Ascending aorta (tissue), 2 donors: ENCODE measurements at regions not wholly inside any gene's neighbourhood (a gene's known extent, or its start where the extent isn't known, plus 50 kb on each side); places are given as distances from the start of the nearest gene placed in this dataset.

Experiments used
- DNase-seq, 2 donors: peaks; one replicate each; pipeline ENCODE4 v3.0.0-alpha.2; 2019; ENCODE audit warnings: low spot score in 2 of 2
- H3K27ac ChIP-seq, 2 donors: fragments of 200-600 bp; sonication (generic); one replicate each; pipeline ENCODE4 v1.5.1; 2016 to 2017; ENCODE audit warnings: mild to moderate bottlenecking in 1 of 2
- H3K27me3 ChIP-seq: fragments of 200-600 bp; sonication (generic); one replicate; pipeline ENCODE4 v1.5.1; 2017
- H3K36me3 ChIP-seq, 2 donors: fragments of 200-600 bp; sonication (generic); one replicate each; pipeline ENCODE4 v1.5.1; 2016
- H3K4me1 ChIP-seq, 2 donors: fragments of 200-600 bp; sonication (generic); one replicate each; pipeline ENCODE4 v1.5.1; 2016 to 2017; ENCODE audit warnings: mild to moderate bottlenecking in 1 of 2
- H3K4me3 ChIP-seq, 2 donors: fragments of 200-600 bp; sonication (generic); one replicate each; pipeline ENCODE4 v1.5.1; 2016 to 2017; ENCODE audit warnings: mild to moderate bottlenecking in 1 of 2
- H3K9me3 ChIP-seq, 2 donors: fragments of 200-600 bp; sonication (generic); one replicate each; pipeline ENCODE4 v1.5.1; 2016
- intact Hi-C: fragments of 100-400 bp; cut with DNase I; formaldehyde crosslinking; loops from one replicate; pipeline ENCODE4 v1.15.1; 2023
- TF ChIP-seq, protein P1 (sequence below), 3 experiments: fragments of 200-600 bp in 2 of 3; fragments of 450-650 bp in 1 of 3; sonication (generic) in 2 of 3; IDR thresholded peaks; one replicate each; pipeline ENCODE4 v1.5.1; 2016 to 2019; ENCODE audit warnings: antibody characterized with exemption in 3 of 3, mild to moderate bottlenecking in 1 of 3, moderate library complexity in 1 of 3

DNA sequence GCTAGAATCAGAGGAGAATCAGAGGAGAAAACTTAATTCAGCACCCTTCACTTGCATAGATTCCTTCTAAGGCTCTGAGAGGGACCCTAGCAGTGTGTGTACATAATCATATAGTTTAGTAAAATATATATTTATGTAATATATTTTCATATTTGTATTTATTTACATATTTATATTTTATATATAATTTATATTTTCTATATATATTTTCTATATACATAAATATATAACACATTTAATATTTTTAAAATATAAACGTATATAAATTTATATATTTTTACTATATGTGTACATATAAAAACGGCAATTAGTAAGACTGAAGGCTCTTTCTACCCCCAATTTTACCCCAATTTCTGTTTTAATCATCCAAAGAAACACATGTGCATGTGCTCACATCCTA lies 80.3 kb downstream of the NXPE2 start:
- H3K4me3 ChIP-seq = no peak overlapping the region
- no peaks in the 10 kb centered on the region for H3K9me3 ChIP-seq
- TF ChIP-seq, protein P1, sequence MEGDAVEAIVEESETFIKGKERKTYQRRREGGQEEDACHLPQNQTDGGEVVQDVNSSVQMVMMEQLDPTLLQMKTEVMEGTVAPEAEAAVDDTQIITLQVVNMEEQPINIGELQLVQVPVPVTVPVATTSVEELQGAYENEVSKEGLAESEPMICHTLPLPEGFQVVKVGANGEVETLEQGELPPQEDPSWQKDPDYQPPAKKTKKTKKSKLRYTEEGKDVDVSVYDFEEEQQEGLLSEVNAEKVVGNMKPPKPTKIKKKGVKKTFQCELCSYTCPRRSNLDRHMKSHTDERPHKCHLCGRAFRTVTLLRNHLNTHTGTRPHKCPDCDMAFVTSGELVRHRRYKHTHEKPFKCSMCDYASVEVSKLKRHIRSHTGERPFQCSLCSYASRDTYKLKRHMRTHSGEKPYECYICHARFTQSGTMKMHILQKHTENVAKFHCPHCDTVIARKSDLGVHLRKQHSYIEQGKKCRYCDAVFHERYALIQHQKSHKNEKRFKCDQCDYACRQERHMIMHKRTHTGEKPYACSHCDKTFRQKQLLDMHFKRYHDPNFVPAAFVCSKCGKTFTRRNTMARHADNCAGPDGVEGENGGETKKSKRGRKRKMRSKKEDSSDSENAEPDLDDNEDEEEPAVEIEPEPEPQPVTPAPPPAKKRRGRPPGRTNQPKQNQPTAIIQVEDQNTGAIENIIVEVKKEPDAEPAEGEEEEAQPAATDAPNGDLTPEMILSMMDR (IDR thresholded peaks at IDR 0.05) = no peak
- intact Hi-C loops = no loop called here
- no peaks in the 10 kb centered on the region for H3K36me3 ChIP-seq
- H3K27ac ChIP-seq = no peak overlapping the region
- no peaks in the 10 kb centered on the region for H3K4me1 ChIP-seq
- no peak for DNase-seq
- no peaks in the 10 kb centered on the region for H3K27me3 ChIP-seq

DNA sequence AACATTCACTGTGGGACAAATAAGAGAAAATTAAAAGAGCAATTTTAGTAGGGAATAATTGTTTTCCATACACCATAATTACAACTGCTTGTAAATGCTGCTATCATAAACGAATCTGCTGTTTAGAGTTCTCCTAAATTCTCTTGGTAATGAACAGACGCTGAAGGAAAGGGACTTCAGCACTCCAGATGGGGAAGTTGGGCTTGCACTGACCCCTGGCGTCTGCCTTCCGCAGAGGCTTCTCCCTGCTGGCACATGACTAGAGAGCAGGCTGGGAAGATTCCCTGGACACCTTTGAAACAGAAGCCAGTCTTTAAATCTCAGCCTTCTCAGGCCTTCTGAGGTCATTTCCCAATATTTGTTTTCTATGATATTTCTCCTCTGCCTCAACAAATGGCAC lies 84.1 kb downstream of the NXPE2 start:
- intact Hi-C loops = loop anchor here (5.0 kb wide), 1 partner anchor 410 kb away; no protein-coding TSS in a partner anchor
- TF ChIP-seq, protein P1 (IDR thresholded peaks at IDR 0.05) = peak; percentile 41 to 65 (median 52)
- DNase-seq = peak in 1 of 2 donors; percentile 67
- Histone ChIP-seq H3K9me3 (no peaks in the 10 kb centered on the region), H3K36me3 (no peaks in the 10 kb centered on the region), H3K27ac (no peak overlapping the region), H3K4me3 (no peak overlapping the region), H3K27me3 (no peaks in the 10 kb centered on the region), H3K4me1 (no peaks in the 10 kb centered on the region)

- no peak overlapping the region for H3K27ac ChIP-seq
- H3K9me3 ChIP-seq = no peaks in the 10 kb centered on the region
- H3K4me1 ChIP-seq = no peaks in the 10 kb centered on the region
- no peaks in the 10 kb centered on the region for H3K27me3 ChIP-seq
- TF ChIP-seq, protein P1 (IDR thresholded peaks at IDR 0.05) = no peak
- H3K4me3 ChIP-seq = no peak overlapping the region
- intact Hi-C loops = loop anchor here (5.0 kb wide), 1 partner anchor 412 kb away; no protein-coding TSS in a partner anchor
- H3K36me3 ChIP-seq = no peaks in the 10 kb centered on the region
- DNase-seq = no peak
These were observed 86.2 kb downstream of the NXPE2 start for GRCh38 chr11:114764563-114764962.

- H3K4me3 ChIP-seq = no peak overlapping the region
- no peaks in the 10 kb centered on the region for H3K27me3 ChIP-seq
- no peaks in the 10 kb centered on the region for H3K36me3 ChIP-seq
- no peaks in the 10 kb centered on the region for H3K9me3 ChIP-seq
- intact Hi-C loops = no loop called here
- no peak overlapping the region for H3K27ac ChIP-seq
- TF ChIP-seq, protein P1 (IDR thresholded peaks at IDR 0.05) = no peak
- no peak for DNase-seq
- H3K4me1 ChIP-seq = no peaks in the 10 kb centered on the region
These were observed 92.8 kb downstream of the NXPE2 start for GRCh38 chr11:114771172-114771571.

GRCh38 chr11:114773541-114774338 lies 95.4 kb downstream of the NXPE2 start:
- H3K36me3 ChIP-seq = no peaks in the 10 kb centered on the region
- H3K27me3 ChIP-seq = no peaks in the 10 kb centered on the region
- no peaks in the 10 kb centered on the region for H3K9me3 ChIP-seq
- no peak overlapping the region for H3K27ac ChIP-seq
- no peaks in the 10 kb centered on the region for H3K4me1 ChIP-seq
- DNase-seq = no peak
- intact Hi-C loops = no loop called here
- no peak overlapping the region for H3K4me3 ChIP-seq
- TF ChIP-seq, protein P1 (IDR thresholded peaks at IDR 0.05) = no peak
